RWPE1 (cell line): ENCODE measurements at regions not wholly inside any gene's neighbourhood (a gene's known extent, or its start where the extent isn't known, plus 50 kb on each side); places are given as distances from the start of the nearest gene placed in this dataset.
"Not testable (repeated sequence)": the region's sequence is repeated elsewhere in the genome, so short reads cannot be mapped to it uniquely, and the experiment has no call there.

ENCODE experiments used
- CTCF ChIA-PET: fragments of 350-600 bp; sonication (Branson Sonifier 250); formaldehyde crosslinking; extraction: SDS; loops from one replicate; lab custom pipeline; 2021; lab: Yijun Ruan, JAX
- POLR2A ChIA-PET: fragments of 400-600 bp; formaldehyde crosslinking; extraction: SDS; loops from one replicate; lab custom pipeline; 2020; ENCODE audit warnings: antibody characterized with exemption; ENCODE audit not compliant: low non-redundant PET; lab: Yijun Ruan, JAX
- DNase-seq: peaks from one replicate; pipeline ENCODE4 v3.0.0; 2012; ENCODE audit warnings: low spot score
- H3K27ac ChIP-seq: fragments of 450-650 bp; 2 replicates; pipeline ENCODE4 v1.5.1; 2017
- TF ChIP-seq, protein P1 (sequence below): fragments of 450-650 bp; conservative IDR thresholded peaks from 2 replicates; pipeline ENCODE4 v1.5.1; 2017; ENCODE audit warnings: low read depth, mild to moderate bottlenecking

DNA sequence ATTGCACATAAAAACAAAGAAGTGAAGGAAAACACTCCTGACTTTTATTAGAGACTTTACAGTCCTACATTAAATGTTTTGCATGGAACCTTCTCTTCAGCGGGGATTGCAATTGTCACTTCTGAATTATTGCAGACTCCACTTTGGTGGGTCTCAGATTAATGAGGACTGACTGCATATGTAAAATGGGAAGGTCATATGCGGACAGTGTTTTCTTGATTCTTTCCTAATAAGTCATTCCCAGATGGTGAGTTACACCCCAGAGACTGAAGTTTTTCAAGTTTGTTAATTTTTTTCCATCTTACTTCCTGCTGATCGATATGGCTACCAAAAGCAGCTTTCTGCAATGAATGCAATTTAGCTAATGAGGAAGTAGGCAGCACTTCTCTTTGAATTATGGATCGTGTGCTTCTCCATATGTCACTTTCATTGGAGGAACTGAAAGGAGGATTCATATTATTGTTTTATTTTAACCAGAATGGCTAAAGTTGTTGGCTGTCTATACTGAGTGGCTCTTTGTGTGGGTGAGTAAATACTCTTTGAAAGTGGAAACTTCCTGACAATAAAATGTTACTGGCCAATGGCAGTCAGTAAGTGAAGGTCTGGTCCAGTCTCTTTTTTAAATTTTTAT, 119.3 kb upstream of the CLNK start:
- CTCF ChIA-PET, result no interaction called here
- TF ChIP-seq, protein P1, sequence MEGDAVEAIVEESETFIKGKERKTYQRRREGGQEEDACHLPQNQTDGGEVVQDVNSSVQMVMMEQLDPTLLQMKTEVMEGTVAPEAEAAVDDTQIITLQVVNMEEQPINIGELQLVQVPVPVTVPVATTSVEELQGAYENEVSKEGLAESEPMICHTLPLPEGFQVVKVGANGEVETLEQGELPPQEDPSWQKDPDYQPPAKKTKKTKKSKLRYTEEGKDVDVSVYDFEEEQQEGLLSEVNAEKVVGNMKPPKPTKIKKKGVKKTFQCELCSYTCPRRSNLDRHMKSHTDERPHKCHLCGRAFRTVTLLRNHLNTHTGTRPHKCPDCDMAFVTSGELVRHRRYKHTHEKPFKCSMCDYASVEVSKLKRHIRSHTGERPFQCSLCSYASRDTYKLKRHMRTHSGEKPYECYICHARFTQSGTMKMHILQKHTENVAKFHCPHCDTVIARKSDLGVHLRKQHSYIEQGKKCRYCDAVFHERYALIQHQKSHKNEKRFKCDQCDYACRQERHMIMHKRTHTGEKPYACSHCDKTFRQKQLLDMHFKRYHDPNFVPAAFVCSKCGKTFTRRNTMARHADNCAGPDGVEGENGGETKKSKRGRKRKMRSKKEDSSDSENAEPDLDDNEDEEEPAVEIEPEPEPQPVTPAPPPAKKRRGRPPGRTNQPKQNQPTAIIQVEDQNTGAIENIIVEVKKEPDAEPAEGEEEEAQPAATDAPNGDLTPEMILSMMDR, result no peak
- no peak for DNase-seq
- POLR2A ChIA-PET, result no interaction called here
- no peak overlapping the region for H3K27ac ChIP-seq

DNA sequence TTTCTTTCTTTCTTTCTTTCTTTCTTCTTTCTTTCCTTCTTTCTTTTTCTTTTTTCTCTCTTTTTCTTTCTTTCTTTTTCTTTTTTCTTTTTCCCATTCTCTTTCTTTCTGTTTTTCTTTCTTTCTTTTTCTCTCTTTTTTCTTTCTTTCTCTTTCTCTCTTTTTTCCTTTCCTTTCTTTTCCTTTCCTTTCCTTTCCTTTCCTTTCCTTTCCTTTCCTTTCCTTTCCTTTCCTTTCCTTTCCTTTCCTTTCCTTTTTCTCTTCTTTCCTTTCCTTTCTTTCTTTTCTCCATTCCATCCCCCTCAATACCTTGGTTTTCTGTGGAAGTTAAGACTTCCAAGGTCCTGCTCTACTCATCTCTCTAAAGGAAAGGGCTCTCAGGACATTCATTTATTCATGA, 102.8 kb upstream of the CLNK start:
- ChIA-PET POLR2A (interaction anchor here (0.7 kb wide), 1 partner anchor 19 kb away, joined by 4 read pairs; no protein-coding TSS in a partner anchor), CTCF (no interaction called here)
- DNase-seq, result no peak
- TF ChIP-seq, protein P1, result no peak
- no peak overlapping the region for H3K27ac ChIP-seq

DNA sequence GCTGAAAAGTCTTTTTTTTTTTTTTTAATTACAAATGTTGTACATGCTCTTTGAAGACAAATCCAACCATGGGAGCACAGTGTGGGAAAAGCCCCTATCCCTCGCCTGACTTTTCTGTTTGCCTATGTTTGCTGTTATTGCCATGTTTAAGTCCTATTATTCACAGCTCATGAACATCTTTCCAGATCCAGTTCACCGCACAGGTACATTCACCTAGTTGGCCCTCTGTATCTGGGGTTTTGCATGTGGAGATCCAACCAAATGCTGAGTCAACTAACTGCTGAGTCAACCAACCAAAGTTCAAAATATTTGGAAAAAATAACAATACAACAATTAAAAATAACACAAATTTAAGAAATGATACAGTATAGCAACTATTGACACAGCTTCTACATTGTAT, 100.1 kb upstream of the CLNK start:
- ChIA-PET POLR2A (no interaction called here), CTCF (no interaction called here)
- TF ChIP-seq, protein P1, result no peak
- H3K27ac ChIP-seq, result no peak overlapping the region
- no peak for DNase-seq

DNA sequence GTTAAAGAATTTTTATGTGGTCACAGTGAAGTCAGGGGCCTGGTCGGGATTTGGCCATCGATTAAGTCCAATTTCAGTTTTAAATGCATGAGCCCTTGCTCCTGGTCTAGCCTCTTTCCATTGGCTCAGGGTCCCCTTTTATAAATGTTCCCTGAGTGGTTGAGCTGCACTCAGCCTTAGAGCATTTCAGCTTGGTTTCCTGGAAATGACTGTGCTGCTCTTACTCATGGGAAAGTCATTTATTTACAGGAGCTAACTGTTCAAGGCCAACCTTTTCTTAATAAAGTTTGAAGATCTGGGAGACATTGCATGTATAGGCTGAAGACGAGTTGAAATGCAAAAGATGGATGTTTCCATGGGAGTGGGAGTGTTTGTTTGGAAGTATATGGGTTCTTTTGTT, 98.8 kb upstream of the CLNK start:
- ChIA-PET POLR2A (no interaction called here), CTCF (no interaction called here)
- TF ChIP-seq, protein P1, result no peak
- no peak for DNase-seq
- H3K27ac ChIP-seq, result no peak overlapping the region

DNA sequence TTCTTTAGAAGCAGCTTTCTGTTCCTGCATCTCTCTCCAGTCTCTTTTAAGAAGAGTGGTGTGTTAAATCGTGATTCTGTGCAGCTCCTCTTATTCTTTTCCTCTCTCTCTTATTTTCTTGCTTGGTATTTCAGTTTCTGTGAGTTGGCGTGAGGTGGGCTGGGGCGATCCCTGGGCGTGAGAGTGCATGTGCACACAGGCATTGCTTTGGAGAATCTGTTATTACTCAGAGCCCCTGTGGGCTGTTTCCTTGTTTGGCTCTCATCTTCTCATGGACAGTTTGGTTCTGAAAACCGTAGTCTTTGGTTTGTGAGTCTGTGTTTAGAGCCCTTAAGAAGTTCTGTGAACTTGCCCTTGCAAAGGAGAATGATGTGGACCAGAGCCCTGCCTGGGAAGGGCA, 97.2 kb upstream of the CLNK start:
- CTCF ChIA-PET, result no interaction called here

DNA sequence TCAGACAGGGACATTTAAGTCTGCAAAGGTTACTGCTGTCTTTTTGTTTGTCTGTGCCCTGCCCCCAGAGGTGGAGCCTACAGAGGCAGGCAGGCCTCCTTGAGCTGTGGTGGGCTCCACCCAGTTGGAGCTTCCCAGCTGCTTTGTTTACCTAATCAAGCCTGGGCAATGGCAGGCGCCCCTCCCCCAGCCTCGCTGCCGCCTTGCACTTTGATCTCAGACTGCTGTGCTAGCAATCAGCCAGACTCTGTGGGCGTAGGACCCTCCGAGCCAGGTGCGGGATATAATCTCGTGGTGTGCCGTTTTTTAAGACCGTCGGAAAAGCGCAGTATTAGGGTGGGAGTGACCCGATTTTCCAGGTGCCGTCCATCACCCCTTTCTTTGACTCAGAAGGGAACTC, 96.2 kb upstream of the CLNK start:
- CTCF ChIA-PET, H3K27ac ChIP-seq, POLR2A ChIA-PET, DNase-seq: not testable (repeated sequence)

More for the DNA sequence above, 97.2 kb upstream of the CLNK start:
- TF ChIP-seq, protein P1, result no peak
- POLR2A ChIA-PET, result no interaction called here
- DNase-seq, result no peak
- no peak overlapping the region for H3K27ac ChIP-seq

DNA sequence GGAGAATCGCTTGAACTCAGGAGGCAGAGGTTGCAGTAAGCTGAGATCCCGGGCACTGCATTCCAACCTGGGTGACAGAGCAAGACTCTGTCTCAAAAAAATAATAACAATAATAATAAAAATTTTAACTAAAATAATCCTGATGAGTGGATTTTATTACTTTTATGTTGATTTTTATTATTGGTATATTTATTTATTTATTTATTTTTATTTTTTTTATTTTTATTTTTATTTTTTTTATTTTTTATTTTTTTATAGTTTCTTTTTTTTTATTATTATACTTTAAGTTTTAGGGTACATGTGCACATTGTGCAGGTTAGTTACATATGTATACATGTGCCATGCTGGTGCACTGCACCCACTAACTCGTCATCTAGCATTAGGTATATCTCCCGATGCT, 90.6 kb upstream of the CLNK start:
- POLR2A ChIA-PET, DNase-seq, H3K27ac ChIP-seq: not testable (repeated sequence)
- CTCF ChIA-PET, result interaction anchor here (0.7 kb wide), 1 partner anchor 592 kb away, joined by 3 read pairs; no protein-coding TSS in a partner anchor
